HCT116 (cell line): ENCODE measurements at regions not wholly inside any gene's neighbourhood (a gene's known extent, or its start where the extent isn't known, plus 50 kb on each side); places are given as distances from the start of the nearest gene placed in this dataset.

ENCODE experiments used
- CBX3 ChIP-seq: IDR thresholded peaks from 2 replicates; pipeline ENCODE4 v1.6.1; 2012; ENCODE audit warnings: low read depth
- CTCF ChIP-seq, 3 experiments: fragments of 200-600 bp in 1 of 3; sonication (generic) in 1 of 3; IDR thresholded peaks in 2 of 3; conservative IDR thresholded peaks in 1 of 3; 2 replicates each; pipeline ENCODE4 v1.5.1; 2012 to 2017; ENCODE audit warnings: low read depth in 2 of 3, low read length in 2 of 3, antibody characterized with exemption in 1 of 3, borderline replicate concordance in 1 of 3, control low read depth in 1 of 3, mild to moderate bottlenecking in 1 of 3, mixed read lengths in 1 of 3, mixed run types in 1 of 3, moderate library complexity in 1 of 3; ENCODE audit not compliant: insufficient read depth in 1 of 3
- POLR2A ChIP-seq: IDR thresholded peaks from 2 replicates; pipeline ENCODE4 v1.7.0; 2011; ENCODE audit warnings: borderline replicate concordance; ENCODE audit not compliant: insufficient read depth, insufficient read length; ENCODE audit errors: extremely low read depth
- POLR2AphosphoS5 ChIP-seq: IDR thresholded peaks from 2 replicates; pipeline ENCODE4 v1.6.1; 2011; ENCODE audit warnings: mild to moderate bottlenecking, low read depth, low read length, moderate library complexity
- SRF ChIP-seq: IDR thresholded peaks from 2 replicates; pipeline ENCODE4 v1.6.1; 2012; ENCODE audit warnings: low read depth
- TF ChIP-seq, protein P1 (sequence below): IDR thresholded peaks from 2 replicates; pipeline ENCODE4 v1.6.1; 2012; ENCODE audit warnings: low read depth

GRCh38 chr3:24704496-24704895 lies 209.8 kb upstream of the THRB start:
- TF ChIP-seq, protein P1, sequence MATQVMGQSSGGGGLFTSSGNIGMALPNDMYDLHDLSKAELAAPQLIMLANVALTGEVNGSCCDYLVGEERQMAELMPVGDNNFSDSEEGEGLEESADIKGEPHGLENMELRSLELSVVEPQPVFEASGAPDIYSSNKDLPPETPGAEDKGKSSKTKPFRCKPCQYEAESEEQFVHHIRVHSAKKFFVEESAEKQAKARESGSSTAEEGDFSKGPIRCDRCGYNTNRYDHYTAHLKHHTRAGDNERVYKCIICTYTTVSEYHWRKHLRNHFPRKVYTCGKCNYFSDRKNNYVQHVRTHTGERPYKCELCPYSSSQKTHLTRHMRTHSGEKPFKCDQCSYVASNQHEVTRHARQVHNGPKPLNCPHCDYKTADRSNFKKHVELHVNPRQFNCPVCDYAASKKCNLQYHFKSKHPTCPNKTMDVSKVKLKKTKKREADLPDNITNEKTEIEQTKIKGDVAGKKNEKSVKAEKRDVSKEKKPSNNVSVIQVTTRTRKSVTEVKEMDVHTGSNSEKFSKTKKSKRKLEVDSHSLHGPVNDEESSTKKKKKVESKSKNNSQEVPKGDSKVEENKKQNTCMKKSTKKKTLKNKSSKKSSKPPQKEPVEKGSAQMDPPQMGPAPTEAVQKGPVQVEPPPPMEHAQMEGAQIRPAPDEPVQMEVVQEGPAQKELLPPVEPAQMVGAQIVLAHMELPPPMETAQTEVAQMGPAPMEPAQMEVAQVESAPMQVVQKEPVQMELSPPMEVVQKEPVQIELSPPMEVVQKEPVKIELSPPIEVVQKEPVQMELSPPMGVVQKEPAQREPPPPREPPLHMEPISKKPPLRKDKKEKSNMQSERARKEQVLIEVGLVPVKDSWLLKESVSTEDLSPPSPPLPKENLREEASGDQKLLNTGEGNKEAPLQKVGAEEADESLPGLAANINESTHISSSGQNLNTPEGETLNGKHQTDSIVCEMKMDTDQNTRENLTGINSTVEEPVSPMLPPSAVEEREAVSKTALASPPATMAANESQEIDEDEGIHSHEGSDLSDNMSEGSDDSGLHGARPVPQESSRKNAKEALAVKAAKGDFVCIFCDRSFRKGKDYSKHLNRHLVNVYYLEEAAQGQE = no peak
- no peak for TF ChIP-seq CTCF (IDR thresholded peaks at IDR 0.05 in 2 of 3, conservative IDR thresholded peaks at IDR 0.05 in 1 of 3; ENCODE audit: borderline replicate concordance in 1 of 3, insufficient read depth in 1 of 3, low read depth in 2 of 3, low read length in 2 of 3)
- no peak for TF ChIP-seq POLR2AphosphoS5
- no peak for TF ChIP-seq POLR2A
- no peak for TF ChIP-seq CBX3
- TF ChIP-seq SRF = no peak
